Cerebellar nuclear complex (tissue), 1 donor: ENCODE measurements at regions not wholly inside any gene's neighbourhood (a gene's known extent, or its start where the extent isn't known, plus 50 kb on each side); places are given as distances from the start of the nearest gene placed in this dataset.

Source experiments
- DNase-seq, 2 experiments: peaks; one replicate each; lab custom pipeline; 2025; lab: John Stamatoyannopoulos, UW

- DNase-seq, result no peak
Observed at GRCh38 chr1:58310469-58310868, 236.1 kb downstream of the OMA1 start.

- DNase-seq, result no peak
Observed at GRCh38 chr1:58308206-58308605, 238.3 kb downstream of the OMA1 start.

GRCh38 chr1:58307431-58307830 is 239.1 kb downstream of the OMA1 start:
- DNase-seq, result no peak

GRCh38 chr1:58305622-58306021 is 240.9 kb downstream of the OMA1 start:
- DNase-seq, result no peak

GRCh38 chr1:58304346-58304975 is 242.1 kb downstream of the OMA1 start:
- no peak for DNase-seq

GRCh38 chr1:58303841-58304240 is 242.7 kb downstream of the OMA1 start:
- no peak for DNase-seq

GRCh38 chr1:58293388-58293787 is 253.1 kb downstream of the OMA1 start:
- DNase-seq, result no peak

- no peak for DNase-seq
Observed at GRCh38 chr1:58290685-58291372, 255.7 kb downstream of the OMA1 start.

- DNase-seq, result no peak
Observed at GRCh38 chr1:58288624-58289142, 257.8 kb downstream of the OMA1 start.

- no peak for DNase-seq
Observed at GRCh38 chr1:58287894-58288623, 258.5 kb downstream of the OMA1 start.

GRCh38 chr1:58284225-58284510 is 262.4 kb downstream of the OMA1 start:
- DNase-seq, result no peak

GRCh38 chr1:58283388-58284224 is 262.9 kb downstream of the OMA1 start:
- no peak for DNase-seq

GRCh38 chr1:58282623-58283387 is 263.7 kb downstream of the OMA1 start:
- no peak for DNase-seq

GRCh38 chr1:58266242-58266641 is 280.3 kb downstream of the OMA1 start:
- DNase-seq, result no peak

GRCh38 chr1:58264462-58264861 is 282.1 kb downstream of the OMA1 start:
- no peak for DNase-seq

- DNase-seq, result no peak
Observed at GRCh38 chr1:58262702-58263101, 283.8 kb downstream of the OMA1 start.

GRCh38 chr1:58258082-58258481 is 288.4 kb downstream of the OMA1 start:
- DNase-seq, result no peak

- no peak for DNase-seq
Observed at GRCh38 chr1:58257003-58257402, 289.5 kb downstream of the OMA1 start.

- no peak for DNase-seq
Observed at GRCh38 chr1:58256546-58256945, 290.0 kb downstream of the OMA1 start.

GRCh38 chr1:58256041-58256440 is 290.5 kb downstream of the OMA1 start:
- no peak for DNase-seq

- DNase-seq, result no peak
Observed at GRCh38 chr1:58255192-58255591, 291.3 kb downstream of the OMA1 start.
